Ovary (tissue), 3 donors: ENCODE measurements at regions not wholly inside any gene's neighbourhood (a gene's known extent, or its start where the extent isn't known, plus 50 kb on each side); places are given as distances from the start of the nearest gene placed in this dataset.

Source experiments
- EP300 ChIP-seq: sonication (generic); formaldehyde crosslinking; IDR thresholded peaks from one replicate; pipeline ENCODE4 v1.6.1; 2017; ENCODE audit warnings: antibody characterized with exemption
- POLR2A ChIP-seq: fragments of 450-650 bp; IDR thresholded peaks from one replicate; pipeline ENCODE4 v1.6.1; 2017; ENCODE audit warnings: antibody characterized with exemption, mild to moderate bottlenecking, moderate library complexity
- TF ChIP-seq, protein P1 (sequence below), 3 donors: fragments of 450-650 bp in 2 of 3; fragments of 200-600 bp in 1 of 3; IDR thresholded peaks; one replicate each; pipeline versions ENCODE4 v1.5.1 to v1.8.0; 2016 to 2022; ENCODE audit warnings: antibody characterized with exemption in 3 of 3, mild to moderate bottlenecking in 1 of 3
- donor health status: DM: no; HTN: no; CAD: no.

DNA sequence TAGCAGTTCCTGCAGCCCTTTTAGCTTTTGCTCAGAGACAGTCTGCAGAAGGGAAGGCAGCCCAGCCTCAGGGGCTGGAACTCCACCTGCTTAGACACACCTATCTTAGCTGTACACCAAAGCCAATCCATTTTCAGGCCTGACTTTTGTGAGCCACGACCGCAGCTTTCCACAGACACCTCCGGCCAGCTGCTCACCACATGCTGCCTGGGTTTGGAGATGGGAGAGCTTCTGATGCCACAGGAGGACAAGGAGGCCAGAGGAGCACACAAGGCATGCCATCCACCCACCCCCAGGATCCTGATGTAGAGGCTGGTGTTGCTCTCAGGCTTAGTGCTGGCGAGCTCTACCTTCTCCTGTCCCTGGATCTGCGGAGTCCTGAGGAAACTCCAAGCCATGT is 141.8 kb upstream of the NALF2 start:
- TF ChIP-seq, protein P1, sequence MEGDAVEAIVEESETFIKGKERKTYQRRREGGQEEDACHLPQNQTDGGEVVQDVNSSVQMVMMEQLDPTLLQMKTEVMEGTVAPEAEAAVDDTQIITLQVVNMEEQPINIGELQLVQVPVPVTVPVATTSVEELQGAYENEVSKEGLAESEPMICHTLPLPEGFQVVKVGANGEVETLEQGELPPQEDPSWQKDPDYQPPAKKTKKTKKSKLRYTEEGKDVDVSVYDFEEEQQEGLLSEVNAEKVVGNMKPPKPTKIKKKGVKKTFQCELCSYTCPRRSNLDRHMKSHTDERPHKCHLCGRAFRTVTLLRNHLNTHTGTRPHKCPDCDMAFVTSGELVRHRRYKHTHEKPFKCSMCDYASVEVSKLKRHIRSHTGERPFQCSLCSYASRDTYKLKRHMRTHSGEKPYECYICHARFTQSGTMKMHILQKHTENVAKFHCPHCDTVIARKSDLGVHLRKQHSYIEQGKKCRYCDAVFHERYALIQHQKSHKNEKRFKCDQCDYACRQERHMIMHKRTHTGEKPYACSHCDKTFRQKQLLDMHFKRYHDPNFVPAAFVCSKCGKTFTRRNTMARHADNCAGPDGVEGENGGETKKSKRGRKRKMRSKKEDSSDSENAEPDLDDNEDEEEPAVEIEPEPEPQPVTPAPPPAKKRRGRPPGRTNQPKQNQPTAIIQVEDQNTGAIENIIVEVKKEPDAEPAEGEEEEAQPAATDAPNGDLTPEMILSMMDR (IDR thresholded peaks at IDR 0.05), result no peak
- TF ChIP-seq POLR2A, result no peak
- no peak for TF ChIP-seq EP300
